ENCODE measurements at regions not wholly inside any gene's neighbourhood (a gene's known extent, or its start where the extent isn't known, plus 50 kb on each side); places are given as distances from the start of the nearest gene placed in this dataset.

- DNase-seq, result no peak
- Histone ChIP-seq H3K79me2 (ENCODE audit: insufficient read depth, low read length) (no peaks in the 10 kb centered on the region), H3K4me1 (ENCODE audit: insufficient read depth, low read length) (no peaks in the 10 kb centered on the region), H3K27me3 (ENCODE audit: insufficient read depth, low read length, poor library complexity) (no peaks in the 10 kb centered on the region), H3K9ac (ENCODE audit: low read depth, low read length) (no peak overlapping the region), H3K9me3 (ENCODE audit: insufficient read depth, low read length, severe bottlenecking) (no peaks in the 10 kb centered on the region), H3K36me3 (ENCODE audit: insufficient read depth, low read length) (no peaks in the 10 kb centered on the region), H4K20me1 (ENCODE audit: insufficient read depth, low read length) (no peaks in the 10 kb centered on the region), H3K27ac (ENCODE audit: low read length) (no peak overlapping the region), H3K4me3 (ENCODE audit: low read depth in 1 of 2, low read length in 2 of 2) (no peak overlapping the region), H3K4me2 (ENCODE audit: insufficient read depth, low read length) (no peak overlapping the region), H2AFZ (ENCODE audit: low read depth, low read length) (no peak overlapping the region)
- no peak for ATAC-seq (ENCODE audit: insufficient read depth, low read depth)
- TF ChIP-seq EZH2 (IDR thresholded peaks at IDR 0.05; ENCODE audit: borderline replicate concordance, low read depth, low read length, severe bottlenecking) (no peak), CTCF (IDR thresholded peaks at IDR 0.05; ENCODE audit: borderline replicate concordance, extremely low read depth, low read length, poor library complexity, severe bottlenecking) (no peak)
These were observed 96.5 kb downstream of the MED10 start for GRCh38 chr5:6281818-6282217.

GRCh38 chr5:6280425-6281100, 97.8 kb downstream of the MED10 start:
- H3K4me1 ChIP-seq (ENCODE audit: insufficient read depth, low read length), result no peaks in the 10 kb centered on the region
- H3K9ac ChIP-seq (ENCODE audit: low read depth, low read length), result no peak overlapping the region
- no peaks in the 10 kb centered on the region for H3K36me3 ChIP-seq (ENCODE audit: insufficient read depth, low read length)
- ATAC-seq (ENCODE audit: insufficient read depth, low read depth), result no peak
- H3K9me3 ChIP-seq (ENCODE audit: insufficient read depth, low read length, severe bottlenecking), result no peaks in the 10 kb centered on the region
- H3K27ac ChIP-seq (ENCODE audit: low read length), result no peak overlapping the region
- no peak for DNase-seq
- no peak overlapping the region for H2AFZ ChIP-seq (ENCODE audit: low read depth, low read length)
- no peak for TF ChIP-seq CTCF (IDR thresholded peaks at IDR 0.05; ENCODE audit: borderline replicate concordance, extremely low read depth, low read length, poor library complexity, severe bottlenecking)
- no peak for TF ChIP-seq EZH2 (IDR thresholded peaks at IDR 0.05; ENCODE audit: borderline replicate concordance, low read depth, low read length, severe bottlenecking)
- no peak overlapping the region for H3K4me3 ChIP-seq (ENCODE audit: low read depth in 1 of 2, low read length in 2 of 2)
- no peaks in the 10 kb centered on the region for H3K27me3 ChIP-seq (ENCODE audit: insufficient read depth, low read length, poor library complexity)
- no peaks in the 10 kb centered on the region for H4K20me1 ChIP-seq (ENCODE audit: insufficient read depth, low read length)
- no peak overlapping the region for H3K4me2 ChIP-seq (ENCODE audit: insufficient read depth, low read length)
- H3K79me2 ChIP-seq (ENCODE audit: insufficient read depth, low read length), result no peaks in the 10 kb centered on the region

- TF ChIP-seq CTCF (IDR thresholded peaks at IDR 0.05; ENCODE audit: borderline replicate concordance, extremely low read depth, low read length, poor library complexity, severe bottlenecking), result no peak
- TF ChIP-seq EZH2 (IDR thresholded peaks at IDR 0.05; ENCODE audit: borderline replicate concordance, low read depth, low read length, severe bottlenecking), result no peak
These were observed 98.7 kb downstream of the MED10 start for GRCh38 chr5:6279607-6280006.

More at GRCh38 chr5:6279607-6280006, 98.7 kb downstream of the MED10 start:
- H3K79me2 ChIP-seq (ENCODE audit: insufficient read depth, low read length), result no peaks in the 10 kb centered on the region
- no peak overlapping the region for H3K4me2 ChIP-seq (ENCODE audit: insufficient read depth, low read length)
- H3K4me3 ChIP-seq (ENCODE audit: low read depth in 1 of 2, low read length in 2 of 2), result no peak overlapping the region
- H4K20me1 ChIP-seq (ENCODE audit: insufficient read depth, low read length), result no peaks in the 10 kb centered on the region
- no peak overlapping the region for H3K27ac ChIP-seq (ENCODE audit: low read length)
- no peaks in the 10 kb centered on the region for H3K36me3 ChIP-seq (ENCODE audit: insufficient read depth, low read length)
- H3K4me1 ChIP-seq (ENCODE audit: insufficient read depth, low read length), result no peaks in the 10 kb centered on the region
- no peak overlapping the region for H2AFZ ChIP-seq (ENCODE audit: low read depth, low read length)
- no peak overlapping the region for H3K9ac ChIP-seq (ENCODE audit: low read depth, low read length)
- no peaks in the 10 kb centered on the region for H3K27me3 ChIP-seq (ENCODE audit: insufficient read depth, low read length, poor library complexity)
- H3K9me3 ChIP-seq (ENCODE audit: insufficient read depth, low read length, severe bottlenecking), result no peaks in the 10 kb centered on the region
- DNase-seq (no peak), ATAC-seq (ENCODE audit: insufficient read depth, low read depth) (no peak)
